ENCODE measurements at regions not wholly inside any gene's neighbourhood (a gene's known extent, or its start where the extent isn't known, plus 50 kb on each side); places are given as distances from the start of the nearest gene placed in this dataset.

- no peak for TF ChIP-seq CTCF (IDR thresholded peaks at IDR 0.05 in 2 of 3, conservative IDR thresholded peaks at IDR 0.05 in 1 of 3; ENCODE audit: borderline replicate concordance in 1 of 3, insufficient read depth in 1 of 3, low read depth in 2 of 3, low read length in 2 of 3)
- no peak for TF ChIP-seq SP1 (IDR thresholded peaks at IDR 0.05; ENCODE audit: low read depth)
- TF ChIP-seq ELF1 (IDR thresholded peaks at IDR 0.05; ENCODE audit: borderline replicate concordance, low read depth), result no peak
- TF ChIP-seq JUND (IDR thresholded peaks at IDR 0.05), result no peak
- TF ChIP-seq EZH2 (IDR thresholded peaks at IDR 0.05), result no peak
- TF ChIP-seq POLR2AphosphoS5 (IDR thresholded peaks at IDR 0.05; ENCODE audit: low read depth, low read length), result no peak
These were observed 63.7 kb upstream of the MMADHC start for GRCh38 chr2:149651229-149651628.
